Lung (tissue), 11 donors: ENCODE measurements at regions not wholly inside any gene's neighbourhood (a gene's known extent, or its start where the extent isn't known, plus 50 kb on each side); places are given as distances from the start of the nearest gene placed in this dataset.

Source experiments
- ATAC-seq: fragments of 200-7000 bp; cut with Tn5 transposase; one replicate; pipeline ENCODE4 v1.9.1; 2020; ENCODE audit warnings: moderate number of reproducible peaks; ENCODE audit not compliant: insufficient read depth, low FRiP score
- DNase-seq, 3 donors: peaks; one replicate each; pipeline ENCODE4 v3.0.0-alpha.2; 2013 to 2017
- H3K27ac ChIP-seq, 2 donors: one replicate each; pipeline ENCODE4 v1.5.1; 2013; ENCODE audit warnings: mild to moderate bottlenecking in 2 of 2, moderate library complexity in 2 of 2, control low read depth in 1 of 2, inconsistent platforms in 1 of 2, low read depth in 1 of 2, low read length in 1 of 2
- H3K27me3 ChIP-seq, 3 donors: one replicate each; pipeline ENCODE4 v1.5.1; 2013; ENCODE audit warnings: low read length in 2 of 3; ENCODE audit not compliant: control insufficient read depth in 3 of 3, insufficient read depth in 3 of 3
- H3K36me3 ChIP-seq, 4 donors: one replicate each; pipeline ENCODE4 v1.5.1; 2013; ENCODE audit warnings: low read length in 4 of 4, mild to moderate bottlenecking in 1 of 4, moderate library complexity in 1 of 4; ENCODE audit not compliant: control insufficient read depth in 4 of 4, insufficient read depth in 4 of 4
- H3K4me1 ChIP-seq, 5 donors: one replicate each; pipeline ENCODE4 v1.5.1; 2013; ENCODE audit warnings: low read length in 5 of 5, mild to moderate bottlenecking in 2 of 5, moderate library complexity in 1 of 5; ENCODE audit not compliant: control insufficient read depth in 5 of 5, insufficient read depth in 5 of 5
- H3K4me3 ChIP-seq: one replicate; pipeline ENCODE4 v1.5.1; 2013; ENCODE audit warnings: mild to moderate bottlenecking, control low read depth, moderate library complexity
- H3K9ac ChIP-seq, 2 donors: one replicate each; pipeline ENCODE4 v1.5.1; 2013; ENCODE audit warnings: low read length in 2 of 2, control low read depth in 1 of 2; ENCODE audit not compliant: insufficient read depth in 1 of 2
- H3K9me3 ChIP-seq, 4 donors: one replicate each; pipeline ENCODE4 v1.5.1; 2013; ENCODE audit warnings: low read length in 3 of 4, mild to moderate bottlenecking in 1 of 4, moderate library complexity in 1 of 4; ENCODE audit not compliant: control insufficient read depth in 4 of 4, insufficient read depth in 3 of 4
- WGBS, 2 donors: extraction: QIAGEN DNeasy Blood & Tissue Kit; methylation state at CpG; one replicate each; pipeline ENCODE4 v1.1.7; 2013; 5-methylcytosine and 5-hydroxymethylcytosine counted together
- TF ChIP-seq, protein P1 (sequence below): IDR thresholded peaks from 2 replicates; pipeline ENCODE4 v1.5.1; 2012; ENCODE audit warnings: mild to moderate bottlenecking; ENCODE audit errors: control extremely low read depth, extremely low read depth
- donor health status: control.
- donor health status: control.
- donor health status: Bipolar disorder and iron deficiency.
- donor health status: healthy.
- donor health status: DM: yes; HTN: yes; CAD: no.

DNA sequence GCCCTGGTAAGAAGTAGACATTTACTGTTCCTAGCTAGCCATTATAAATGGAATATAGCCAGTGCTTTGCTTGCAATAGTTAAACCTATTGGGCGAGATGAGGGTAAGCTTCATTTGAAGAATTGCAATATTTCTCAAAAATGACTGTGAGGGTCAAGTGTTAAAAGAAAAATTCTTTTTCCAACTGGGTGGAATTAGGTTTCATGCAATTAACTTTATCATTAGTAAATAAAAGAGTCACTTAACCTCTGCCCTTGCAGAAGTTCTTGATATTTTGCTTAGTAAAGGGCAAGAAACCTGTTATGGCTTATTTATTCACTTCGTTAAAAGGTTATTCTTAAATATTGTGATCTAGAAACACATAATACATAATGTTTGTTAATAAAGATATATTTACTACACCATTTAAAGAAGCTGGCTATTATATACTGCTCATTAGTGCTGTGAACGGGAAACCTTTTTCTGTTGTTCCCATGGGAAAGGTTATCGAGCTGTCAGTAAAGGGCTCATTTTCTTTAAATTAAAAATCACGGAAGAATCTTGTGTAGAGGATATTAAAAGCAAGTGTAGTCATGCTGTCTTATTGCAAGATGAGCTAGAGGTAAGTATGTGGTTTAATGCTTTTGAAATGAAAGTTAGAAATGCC lies 370.5 kb downstream of the CSNK1G3 start:
- WGBS, 2 donors = 58 to 76% methylated on average over 5 of the region's 5 CpGs
- H3K9ac ChIP-seq = no peak overlapping the region
- no peak overlapping the region for H3K4me3 ChIP-seq
- H3K27ac ChIP-seq = no peak overlapping the region
- no peaks in the 10 kb centered on the region for H3K9me3 ChIP-seq
- TF ChIP-seq, protein P1, sequence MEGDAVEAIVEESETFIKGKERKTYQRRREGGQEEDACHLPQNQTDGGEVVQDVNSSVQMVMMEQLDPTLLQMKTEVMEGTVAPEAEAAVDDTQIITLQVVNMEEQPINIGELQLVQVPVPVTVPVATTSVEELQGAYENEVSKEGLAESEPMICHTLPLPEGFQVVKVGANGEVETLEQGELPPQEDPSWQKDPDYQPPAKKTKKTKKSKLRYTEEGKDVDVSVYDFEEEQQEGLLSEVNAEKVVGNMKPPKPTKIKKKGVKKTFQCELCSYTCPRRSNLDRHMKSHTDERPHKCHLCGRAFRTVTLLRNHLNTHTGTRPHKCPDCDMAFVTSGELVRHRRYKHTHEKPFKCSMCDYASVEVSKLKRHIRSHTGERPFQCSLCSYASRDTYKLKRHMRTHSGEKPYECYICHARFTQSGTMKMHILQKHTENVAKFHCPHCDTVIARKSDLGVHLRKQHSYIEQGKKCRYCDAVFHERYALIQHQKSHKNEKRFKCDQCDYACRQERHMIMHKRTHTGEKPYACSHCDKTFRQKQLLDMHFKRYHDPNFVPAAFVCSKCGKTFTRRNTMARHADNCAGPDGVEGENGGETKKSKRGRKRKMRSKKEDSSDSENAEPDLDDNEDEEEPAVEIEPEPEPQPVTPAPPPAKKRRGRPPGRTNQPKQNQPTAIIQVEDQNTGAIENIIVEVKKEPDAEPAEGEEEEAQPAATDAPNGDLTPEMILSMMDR = no peak
- peak in 2 of 3 donors; percentile 44 to 56 for DNase-seq
- H3K27me3 ChIP-seq = no peaks in the 10 kb centered on the region
- H3K36me3 ChIP-seq = no peaks in the 10 kb centered on the region
- peaks cover 0 to 24% (median 2%) of the 10 kb centered on the region in 5 donors for H3K4me1 ChIP-seq
- ATAC-seq = no peak

DNA sequence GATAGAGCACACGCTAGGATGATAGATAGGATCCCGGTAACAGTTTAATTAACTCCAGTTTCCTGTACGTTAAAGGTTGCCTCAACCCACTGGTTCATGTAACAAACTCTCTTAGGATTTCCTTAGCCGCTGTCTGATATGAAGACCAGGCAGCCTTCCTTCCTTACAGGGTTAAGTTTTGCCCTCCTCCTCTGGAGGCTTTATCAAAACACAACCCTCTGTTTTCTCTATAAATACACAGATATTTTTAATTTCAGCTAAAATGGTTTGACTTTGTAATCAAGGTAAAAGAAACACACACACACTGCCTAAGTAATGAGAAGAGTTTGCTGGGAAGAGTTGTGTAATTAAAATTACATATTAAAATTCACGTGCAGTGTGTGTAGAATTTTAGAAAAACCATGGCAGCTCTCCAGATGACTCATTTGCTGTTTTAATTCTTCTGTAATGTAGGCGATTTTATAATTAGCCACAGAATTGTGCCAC lies 369.8 kb downstream of the CSNK1G3 start:
- WGBS, 2 donors = 31 to 48% methylated on average over 6 of the region's 6 CpGs
- Histone ChIP-seq H3K9me3 (no peaks in the 10 kb centered on the region), H3K27me3 (no peaks in the 10 kb centered on the region), H3K27ac (no peak overlapping the region), H3K4me1 (peaks cover 0 to 24% (median 2%) of the 10 kb centered on the region in 5 donors), H3K4me3 (no peak overlapping the region), H3K9ac (no peak overlapping the region), H3K36me3 (no peaks in the 10 kb centered on the region)
- ATAC-seq = peak; percentile 15
- peak in 2 of 3 donors; percentile 40 to 44 for DNase-seq
- TF ChIP-seq, protein P1 = no peak

DNA sequence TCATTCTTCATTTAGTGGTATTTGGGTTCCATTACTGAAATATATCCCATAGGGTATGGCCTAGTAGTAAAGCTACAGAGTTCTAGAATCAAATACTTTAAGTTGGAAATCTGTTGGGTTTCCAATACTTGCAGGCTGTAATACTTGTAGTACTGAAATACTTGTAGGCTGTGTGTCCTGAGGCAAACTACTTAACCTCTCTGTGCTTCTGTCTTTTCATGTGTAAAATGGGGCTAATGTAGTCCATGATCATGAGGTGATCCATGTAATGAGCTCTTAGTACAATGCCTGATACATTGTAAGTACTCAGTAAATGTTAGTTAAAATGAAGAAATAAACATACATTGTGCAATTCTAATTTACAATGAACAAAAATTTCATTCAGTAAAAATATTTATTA lies 368.9 kb downstream of the CSNK1G3 start:
- H3K36me3 ChIP-seq = no peaks in the 10 kb centered on the region
- H3K27me3 ChIP-seq = no peaks in the 10 kb centered on the region
- H3K27ac ChIP-seq = no peak overlapping the region
- DNase-seq (no peak), ATAC-seq (no peak)
- H3K4me1 ChIP-seq = peaks cover 0 to 32% (median 7%) of the 10 kb centered on the region in 5 donors
- no peaks in the 10 kb centered on the region for H3K9me3 ChIP-seq
- TF ChIP-seq, protein P1 = no peak
- H3K4me3 ChIP-seq = no peak overlapping the region
- H3K9ac ChIP-seq = no peak overlapping the region

DNA sequence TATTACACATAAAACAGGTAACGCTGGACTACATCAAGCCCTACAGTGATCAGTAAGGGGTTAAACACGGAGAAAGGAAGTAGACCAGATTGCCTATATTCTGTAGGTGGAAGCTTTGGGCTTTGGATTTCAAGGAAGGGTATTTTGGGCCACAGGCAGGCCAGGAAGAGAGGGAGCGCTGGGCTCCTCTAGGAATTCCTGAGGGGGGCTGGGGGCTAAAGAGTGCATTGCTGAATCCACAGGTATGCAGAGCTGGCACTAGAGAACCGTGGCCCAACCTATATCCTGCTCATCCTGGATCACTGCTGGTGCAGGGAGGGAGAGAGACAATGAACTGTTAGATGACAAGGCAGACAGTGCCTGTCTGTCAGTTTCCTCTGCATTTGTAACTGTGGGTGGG lies 367.1 kb downstream of the CSNK1G3 start:
- Histone ChIP-seq H3K4me3 (no peak overlapping the region), H3K9ac (no peak overlapping the region), H3K27me3 (no peaks in the 10 kb centered on the region), H3K27ac (no peak overlapping the region), H3K36me3 (no peaks in the 10 kb centered on the region), H3K4me1 (peaks cover 2 to 50% (median 17%) of the 10 kb centered on the region in 5 donors), H3K9me3 (no peaks in the 10 kb centered on the region)
- ATAC-seq (no peak), DNase-seq (no peak)
- TF ChIP-seq, protein P1 = no peak
- 70 to 83% methylated on average over 4 of the region's 4 CpGs for WGBS, 2 donors
